ENCODE measurements at regions not wholly inside any gene's neighbourhood (a gene's known extent, or its start where the extent isn't known, plus 50 kb on each side); places are given as distances from the start of the nearest gene placed in this dataset.

- TF ChIP-seq, protein P1, sequence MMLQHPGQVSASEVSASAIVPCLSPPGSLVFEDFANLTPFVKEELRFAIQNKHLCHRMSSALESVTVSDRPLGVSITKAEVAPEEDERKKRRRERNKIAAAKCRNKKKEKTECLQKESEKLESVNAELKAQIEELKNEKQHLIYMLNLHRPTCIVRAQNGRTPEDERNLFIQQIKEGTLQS (IDR thresholded peaks at IDR 0.05): no peak
- TF ChIP-seq JUND (IDR thresholded peaks at IDR 0.05): no peak
- TF ChIP-seq ZFX (IDR thresholded peaks at IDR 0.05): no peak
- no peak for TF ChIP-seq MAX (IDR thresholded peaks at IDR 0.05)
- TF ChIP-seq ZNF274 (IDR thresholded peaks at IDR 0.05; ENCODE audit: low read depth, low read length): no peak
- TF ChIP-seq CBX3 (IDR thresholded peaks at IDR 0.05; ENCODE audit: low read depth): no peak
- TF ChIP-seq, protein P2, sequence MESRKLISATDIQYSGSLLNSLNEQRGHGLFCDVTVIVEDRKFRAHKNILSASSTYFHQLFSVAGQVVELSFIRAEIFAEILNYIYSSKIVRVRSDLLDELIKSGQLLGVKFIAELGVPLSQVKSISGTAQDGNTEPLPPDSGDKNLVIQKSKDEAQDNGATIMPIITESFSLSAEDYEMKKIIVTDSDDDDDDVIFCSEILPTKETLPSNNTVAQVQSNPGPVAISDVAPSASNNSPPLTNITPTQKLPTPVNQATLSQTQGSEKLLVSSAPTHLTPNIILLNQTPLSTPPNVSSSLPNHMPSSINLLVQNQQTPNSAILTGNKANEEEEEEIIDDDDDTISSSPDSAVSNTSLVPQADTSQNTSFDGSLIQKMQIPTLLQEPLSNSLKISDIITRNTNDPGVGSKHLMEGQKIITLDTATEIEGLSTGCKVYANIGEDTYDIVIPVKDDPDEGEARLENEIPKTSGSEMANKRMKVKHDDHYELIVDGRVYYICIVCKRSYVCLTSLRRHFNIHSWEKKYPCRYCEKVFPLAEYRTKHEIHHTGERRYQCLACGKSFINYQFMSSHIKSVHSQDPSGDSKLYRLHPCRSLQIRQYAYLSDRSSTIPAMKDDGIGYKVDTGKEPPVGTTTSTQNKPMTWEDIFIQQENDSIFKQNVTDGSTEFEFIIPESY (IDR thresholded peaks at IDR 0.05; ENCODE audit: extremely low read depth, insufficient replicate concordance, low read length): no peak
- TF ChIP-seq SIN3A (IDR thresholded peaks at IDR 0.05; ENCODE audit: low read depth): no peak
- TF ChIP-seq ELF1 (IDR thresholded peaks at IDR 0.05; ENCODE audit: borderline replicate concordance, low read depth): no peak
- no peak for TF ChIP-seq SRF (IDR thresholded peaks at IDR 0.05; ENCODE audit: low read depth)
- TF ChIP-seq RAD21 (IDR thresholded peaks at IDR 0.05; ENCODE audit: low read depth): no peak
- no peak for TF ChIP-seq TCF7L2 (IDR thresholded peaks at IDR 0.05; ENCODE audit: borderline replicate concordance, extremely low read depth, insufficient read depth, insufficient read length)
- TF ChIP-seq POLR2A (IDR thresholded peaks at IDR 0.05; ENCODE audit: borderline replicate concordance, extremely low read depth, insufficient read depth, insufficient read length): no peak
- no peak for TF ChIP-seq POLR2AphosphoS5 (IDR thresholded peaks at IDR 0.05; ENCODE audit: low read depth, low read length)
- no peak for TF ChIP-seq EZH2 (IDR thresholded peaks at IDR 0.05)
- no peak for TF ChIP-seq SP1 (IDR thresholded peaks at IDR 0.05; ENCODE audit: low read depth)
- TF ChIP-seq, protein P3, sequence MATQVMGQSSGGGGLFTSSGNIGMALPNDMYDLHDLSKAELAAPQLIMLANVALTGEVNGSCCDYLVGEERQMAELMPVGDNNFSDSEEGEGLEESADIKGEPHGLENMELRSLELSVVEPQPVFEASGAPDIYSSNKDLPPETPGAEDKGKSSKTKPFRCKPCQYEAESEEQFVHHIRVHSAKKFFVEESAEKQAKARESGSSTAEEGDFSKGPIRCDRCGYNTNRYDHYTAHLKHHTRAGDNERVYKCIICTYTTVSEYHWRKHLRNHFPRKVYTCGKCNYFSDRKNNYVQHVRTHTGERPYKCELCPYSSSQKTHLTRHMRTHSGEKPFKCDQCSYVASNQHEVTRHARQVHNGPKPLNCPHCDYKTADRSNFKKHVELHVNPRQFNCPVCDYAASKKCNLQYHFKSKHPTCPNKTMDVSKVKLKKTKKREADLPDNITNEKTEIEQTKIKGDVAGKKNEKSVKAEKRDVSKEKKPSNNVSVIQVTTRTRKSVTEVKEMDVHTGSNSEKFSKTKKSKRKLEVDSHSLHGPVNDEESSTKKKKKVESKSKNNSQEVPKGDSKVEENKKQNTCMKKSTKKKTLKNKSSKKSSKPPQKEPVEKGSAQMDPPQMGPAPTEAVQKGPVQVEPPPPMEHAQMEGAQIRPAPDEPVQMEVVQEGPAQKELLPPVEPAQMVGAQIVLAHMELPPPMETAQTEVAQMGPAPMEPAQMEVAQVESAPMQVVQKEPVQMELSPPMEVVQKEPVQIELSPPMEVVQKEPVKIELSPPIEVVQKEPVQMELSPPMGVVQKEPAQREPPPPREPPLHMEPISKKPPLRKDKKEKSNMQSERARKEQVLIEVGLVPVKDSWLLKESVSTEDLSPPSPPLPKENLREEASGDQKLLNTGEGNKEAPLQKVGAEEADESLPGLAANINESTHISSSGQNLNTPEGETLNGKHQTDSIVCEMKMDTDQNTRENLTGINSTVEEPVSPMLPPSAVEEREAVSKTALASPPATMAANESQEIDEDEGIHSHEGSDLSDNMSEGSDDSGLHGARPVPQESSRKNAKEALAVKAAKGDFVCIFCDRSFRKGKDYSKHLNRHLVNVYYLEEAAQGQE (IDR thresholded peaks at IDR 0.05; ENCODE audit: low read depth): no peak
- no peak for TF ChIP-seq EGR1 (IDR thresholded peaks at IDR 0.05; ENCODE audit: low read depth)
- Histone ChIP-seq H3K27ac (ENCODE audit: low read depth, low read length) (no peak overlapping the region), H3K4me3 (replicated peaks in 1 of 2; ENCODE audit: low read depth in 1 of 2, low read length in 2 of 2) (no peak overlapping the region), H3K4me1 (ENCODE audit: control insufficient read depth in 1 of 2, insufficient read depth in 2 of 2, low read length in 2 of 2) (no peaks in the 10 kb centered on the region), H3K79me2 (ENCODE audit: insufficient read depth, low read length) (no peaks in the 10 kb centered on the region), H3K27me3 (ENCODE audit: insufficient read depth, low read length) (no peaks in the 10 kb centered on the region), H3K9ac (ENCODE audit: low read length) (no peak overlapping the region), H2AFZ (ENCODE audit: low read depth, low read length, poor library complexity, severe bottlenecking) (no peak overlapping the region), H4K20me1 (ENCODE audit: insufficient read depth) (no peaks in the 10 kb centered on the region), H3K9me2 (ENCODE audit: insufficient read depth) (no peaks in the 10 kb centered on the region), H3K4me2 (ENCODE audit: low read length) (no peak overlapping the region), H3K36me3 (ENCODE audit: control insufficient read depth in 1 of 2, insufficient read depth in 2 of 2, low read length in 2 of 2) (no peaks in the 10 kb centered on the region), H3K9me3 (ENCODE audit: control insufficient read depth in 1 of 2, insufficient read depth in 1 of 2, low read depth in 1 of 2, low read length in 2 of 2) (no peaks in the 10 kb centered on the region)
- no peak for ATAC-seq
- no TSS peak for BruUV-seq (replicated peaks)
- RAD21 ChIA-PET (ENCODE audit: low non-redundant PET in 1 of 2, low total read pairs in 2 of 2, uncharacterized antibody in 2 of 2, unreplicated experiment in 2 of 2): no interaction called here
- CTCF ChIA-PET: no interaction called here
- intact Hi-C loops (cut with micrococcal nuclease): no loop called here
- POLR2A ChIA-PET: no interaction called here
- DNase-seq (ENCODE audit: low read depth, low spot score): no peak
Measured at GRCh38 chr4:31390849-31391248, 670.7 kb downstream of the PCDH7 start.

Data from HCT116 (cell line).